GM19452 (cell line): ENCODE measurements at regions not wholly inside any gene's neighbourhood (a gene's known extent, or its start where the extent isn't known, plus 50 kb on each side); places are given as distances from the start of the nearest gene placed in this dataset.

ENCODE experiments used
- ATAC-seq: cut with Tn5 transposase; IDR thresholded peaks from one replicate; pipeline ENCODE4 v1.9.1; 2021; ENCODE audit not compliant: unreplicated experiment

DNA sequence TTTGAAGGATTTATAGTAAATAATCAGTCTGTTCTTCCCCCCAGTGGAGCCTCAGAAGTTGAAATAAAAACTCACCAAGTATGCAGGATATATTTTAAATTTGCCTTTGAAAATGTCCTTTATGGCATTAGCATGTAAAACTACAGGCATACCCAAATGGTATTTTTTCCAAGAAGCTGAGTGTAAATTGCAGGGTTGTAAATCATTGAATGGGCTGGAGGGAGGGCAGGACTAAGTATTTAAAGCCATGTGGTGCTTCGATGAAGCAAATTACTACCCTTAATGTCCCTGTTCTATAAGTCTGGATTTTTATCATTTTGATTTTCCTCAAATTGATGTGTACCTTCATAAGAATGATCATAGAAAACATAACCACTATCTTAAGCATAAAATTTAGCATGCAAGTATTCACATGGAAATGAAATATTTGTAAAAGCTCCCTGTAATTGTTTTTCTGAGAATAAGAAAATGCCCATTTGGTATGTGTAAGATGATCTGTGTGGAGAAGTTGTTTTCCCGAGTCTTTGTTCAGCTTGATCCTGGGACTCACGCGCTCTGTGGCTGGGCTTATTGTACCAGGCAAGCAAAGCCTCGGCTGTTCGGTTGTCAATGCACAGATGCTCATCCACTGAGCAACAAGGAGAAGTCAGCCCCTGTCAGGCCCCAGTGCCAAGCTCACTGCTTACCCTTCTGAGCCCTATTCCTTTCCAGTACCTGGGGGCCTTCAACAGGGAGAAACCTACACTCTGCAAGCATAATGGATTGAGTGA is 66.7 kb downstream of the CD164 start:
- no peak for ATAC-seq

DNA sequence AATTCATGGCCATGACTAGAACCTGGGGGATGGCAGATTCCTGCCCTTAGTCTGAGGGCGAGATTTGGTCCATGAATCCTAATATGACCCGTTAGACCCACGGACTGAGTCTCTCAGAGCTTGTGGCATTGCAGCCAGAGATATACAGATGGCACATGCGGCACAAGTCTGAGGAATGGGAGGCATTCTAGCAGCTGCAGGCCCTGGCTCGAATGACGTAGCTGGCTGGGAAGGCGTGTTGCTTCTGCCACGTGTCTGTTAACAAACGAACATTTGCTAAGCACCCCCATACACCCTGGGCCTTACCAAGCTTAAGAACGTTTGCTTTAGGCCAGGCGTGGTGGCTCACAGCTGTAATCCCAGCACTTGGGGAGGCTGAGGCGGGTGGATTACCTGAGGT is 68.0 kb downstream of the CD164 start:
- ATAC-seq, result no peak

DNA sequence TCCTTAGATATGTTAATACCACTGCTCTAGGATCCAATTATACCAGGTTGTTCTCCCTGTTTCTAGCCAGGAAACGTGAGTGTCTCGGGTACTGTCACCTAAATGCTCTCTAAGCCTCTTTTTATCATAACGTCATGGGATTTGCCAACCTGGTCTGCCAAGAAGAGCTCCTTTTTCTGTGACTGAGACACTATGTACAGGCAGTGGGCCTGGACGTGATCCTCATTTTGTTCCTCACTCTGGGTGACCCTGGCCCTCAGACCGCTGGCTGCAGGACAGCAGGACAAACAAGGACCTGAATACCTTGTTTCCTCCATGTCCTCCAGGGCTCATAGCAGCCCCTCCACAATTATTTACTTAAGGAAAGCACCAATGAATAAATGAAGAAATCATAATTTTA is 69.1 kb downstream of the CD164 start:
- no peak for ATAC-seq

DNA sequence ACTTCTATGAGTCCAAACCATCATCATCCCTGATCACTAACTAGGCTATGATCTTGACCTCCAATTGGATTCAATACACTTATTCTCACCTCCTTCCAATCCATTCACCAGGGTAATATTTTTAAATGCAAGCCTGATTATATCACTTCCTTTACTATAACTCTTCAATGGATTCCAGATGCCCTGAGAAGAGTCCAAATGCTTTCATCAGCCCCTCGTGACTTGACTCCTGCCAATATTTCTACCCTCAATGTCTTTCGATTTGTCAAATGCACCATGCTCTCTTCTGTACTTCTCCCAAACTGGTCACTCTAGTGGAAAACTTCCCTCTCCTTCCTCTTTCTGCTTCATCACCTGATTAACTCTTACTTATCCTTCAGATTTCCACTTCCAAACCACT is 70.8 kb downstream of the CD164 start:
- no peak for ATAC-seq

DNA sequence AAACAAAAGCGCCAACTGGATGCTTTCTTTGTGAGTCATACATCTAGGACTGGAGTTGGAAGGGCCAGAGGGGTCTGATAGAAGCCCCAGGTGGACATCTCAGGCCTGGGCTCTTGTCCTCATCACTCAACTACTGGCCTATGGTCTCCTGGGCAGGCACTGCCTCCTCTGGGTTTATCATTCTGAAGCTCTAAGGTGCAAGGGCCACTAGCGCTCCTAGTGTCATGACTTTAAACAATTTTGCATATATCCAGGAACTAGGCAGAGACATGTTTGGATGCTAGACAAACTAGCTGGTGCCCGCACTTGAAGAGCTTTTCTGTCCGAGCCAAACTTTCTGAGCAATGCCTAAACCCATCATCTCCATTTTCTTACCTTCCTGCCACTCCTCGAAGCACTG is 72.3 kb downstream of the CD164 start:
- ATAC-seq, result no peak

DNA sequence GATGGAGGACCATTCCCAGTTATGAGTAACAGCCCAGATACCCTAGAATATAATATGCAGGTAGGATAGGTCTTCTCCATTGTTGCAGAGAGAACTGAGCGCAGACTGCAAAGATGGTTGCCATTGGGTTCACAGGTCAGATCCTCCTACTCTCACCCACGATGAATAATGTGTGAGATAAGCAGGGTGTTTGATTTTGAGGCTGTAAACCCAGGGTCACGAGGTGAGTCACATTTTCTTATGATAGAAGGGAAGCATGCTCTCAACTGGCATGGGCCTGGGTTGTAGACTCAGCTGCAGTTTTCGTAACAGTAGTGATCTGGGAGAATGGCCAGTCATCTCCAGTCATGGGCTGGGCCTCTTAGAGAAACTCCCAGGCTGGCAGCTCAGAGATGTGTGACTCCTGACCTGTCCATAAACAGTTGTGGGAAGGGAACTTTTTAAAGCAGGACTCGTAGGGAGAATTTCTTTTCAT is 74.2 kb downstream of the CD164 start:
- ATAC-seq, result no peak

DNA sequence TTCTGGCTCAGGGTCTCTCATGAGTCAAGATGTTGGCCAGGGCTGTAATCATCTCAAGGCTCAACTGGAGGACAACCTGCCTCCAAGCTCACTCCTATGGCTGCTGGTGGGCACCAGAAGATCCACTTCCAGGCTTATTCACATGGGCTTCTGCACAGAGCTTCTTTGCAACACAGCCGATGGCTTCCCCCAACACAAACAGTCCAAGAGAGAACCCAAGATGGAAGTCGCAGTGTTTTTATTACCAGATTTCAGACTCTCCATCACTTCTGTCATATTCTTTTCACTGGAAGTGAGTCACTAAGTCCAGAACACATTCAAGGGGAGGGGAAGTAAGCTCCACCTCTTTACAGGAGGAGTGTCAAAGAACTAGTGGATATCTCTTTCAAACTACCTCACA is 75.5 kb downstream of the CD164 start:
- ATAC-seq, result no peak

DNA sequence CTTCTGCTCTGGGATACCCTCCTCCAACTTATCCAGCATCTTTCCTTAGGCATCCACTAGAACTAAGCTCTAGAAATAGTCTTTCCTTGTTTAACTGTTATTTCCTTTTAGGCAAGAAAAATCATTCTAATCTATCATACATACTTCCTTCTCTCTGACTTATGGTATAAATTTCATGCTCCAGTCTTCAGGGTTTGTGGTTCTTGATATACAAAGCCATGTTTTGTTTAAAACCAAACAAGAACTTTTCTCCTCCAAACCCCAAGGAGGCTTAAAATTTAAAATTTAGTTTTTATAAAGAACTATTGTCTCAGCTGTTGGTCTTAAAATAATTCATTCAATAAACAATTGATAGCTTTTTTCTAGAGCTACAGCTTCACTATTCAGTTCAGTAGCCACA is 77.2 kb downstream of the CD164 start:
- ATAC-seq, result no peak

DNA sequence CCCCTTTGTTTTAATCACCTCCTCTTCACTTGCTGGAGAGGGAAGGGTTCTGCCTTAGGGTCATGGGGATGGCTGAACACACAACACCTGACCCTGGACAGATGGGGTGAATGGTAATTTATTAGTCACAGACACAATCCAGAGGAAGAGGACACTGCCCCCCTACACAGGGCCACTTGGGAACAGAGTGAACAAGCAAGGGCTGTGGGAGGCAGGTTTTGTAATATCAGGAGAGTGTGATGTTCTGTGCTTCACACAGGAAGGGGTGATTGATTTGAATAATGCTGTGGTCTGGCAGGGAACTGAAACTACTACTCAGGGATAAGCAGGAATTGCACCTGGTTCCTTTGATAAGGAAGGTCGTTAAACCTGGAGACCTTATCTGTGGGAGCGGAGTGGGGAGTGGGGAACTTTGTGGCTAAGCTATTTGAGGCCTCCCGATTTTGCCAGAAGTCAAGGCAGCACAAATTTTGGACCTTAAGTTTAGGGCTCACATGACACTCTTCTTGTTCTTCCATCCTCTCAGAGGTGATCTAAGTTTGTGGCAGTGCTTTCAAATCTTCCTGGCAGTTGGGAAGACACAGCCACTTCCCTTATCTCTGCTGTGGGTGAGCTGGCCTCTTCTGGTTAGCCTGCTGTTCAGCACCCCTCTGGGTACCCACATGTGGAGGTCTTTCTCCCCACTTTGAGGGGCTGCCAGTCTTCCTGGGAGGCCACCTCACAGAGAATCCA is 77.8 kb downstream of the CD164 start:
- peak; percentile 55 for ATAC-seq

DNA sequence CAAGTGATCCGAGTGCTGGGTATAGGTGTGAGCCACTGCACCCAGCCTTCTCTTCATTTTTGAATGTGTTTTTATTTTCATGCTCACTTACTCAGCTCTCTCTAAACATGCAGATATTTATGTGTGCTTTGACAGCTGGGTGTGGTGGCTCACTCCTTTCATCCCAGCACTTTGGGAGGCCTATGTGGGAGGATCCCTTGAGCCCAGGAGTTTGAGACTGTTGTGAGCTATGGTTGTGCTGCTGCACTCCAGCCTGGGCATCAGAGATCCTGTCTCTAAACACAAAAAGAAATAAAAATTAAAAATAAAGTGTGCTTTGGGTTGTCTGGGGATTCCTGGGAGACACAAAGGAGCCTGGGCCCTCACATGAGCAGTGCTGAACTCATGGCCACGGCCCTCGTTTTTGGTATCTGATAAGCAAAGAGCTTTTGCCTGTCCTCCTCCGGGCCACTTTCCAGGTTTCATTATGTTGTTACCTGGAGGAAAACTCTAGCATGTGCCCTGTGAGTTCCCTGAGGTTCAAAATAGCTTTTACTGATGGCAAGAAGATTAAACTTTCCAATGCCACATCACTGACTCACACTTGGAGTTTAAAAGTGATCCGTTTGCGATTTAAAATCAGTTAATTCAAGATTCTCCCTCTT is 78.5 kb downstream of the CD164 start:
- ATAC-seq, result no peak

DNA sequence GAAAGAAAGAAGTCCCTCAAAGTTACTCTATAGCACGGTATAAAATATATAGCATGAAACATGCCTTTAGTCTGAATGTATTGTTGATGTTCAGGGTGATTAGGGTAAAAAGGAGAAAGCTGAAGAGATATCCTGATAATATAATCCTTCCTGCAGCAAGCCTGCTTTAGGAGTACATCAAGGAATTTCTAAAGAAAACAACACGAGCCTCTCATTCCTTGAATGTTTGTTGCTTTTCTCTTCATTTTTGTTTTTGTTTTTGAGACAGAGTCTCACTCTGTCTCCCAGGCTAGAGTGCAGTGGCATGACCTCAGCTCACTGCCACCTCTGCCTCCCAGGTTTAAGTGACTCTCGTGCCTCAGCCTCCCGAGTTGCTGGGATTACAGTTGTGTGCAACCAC is 79.1 kb downstream of the CD164 start:
- ATAC-seq, result no peak

DNA sequence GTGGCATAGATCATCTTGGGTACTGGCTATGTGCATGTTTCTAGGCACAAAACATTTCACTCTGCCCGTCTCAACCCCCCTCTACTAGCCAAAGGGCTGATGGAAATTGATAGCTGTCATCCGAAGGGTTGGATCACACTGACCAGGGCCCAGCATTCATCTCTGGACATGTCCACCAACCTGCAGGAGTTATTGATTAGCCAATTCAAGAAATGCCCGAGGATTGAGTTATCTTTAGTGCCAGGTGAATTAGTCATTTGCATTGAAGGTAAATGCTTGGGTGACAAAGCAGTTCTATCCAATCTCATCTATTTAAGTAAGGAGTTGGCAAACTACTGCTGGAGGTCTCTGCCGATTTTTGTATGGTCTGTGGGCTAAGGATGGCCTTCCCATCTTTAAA is 80.1 kb downstream of the CD164 start:
- no peak for ATAC-seq

DNA sequence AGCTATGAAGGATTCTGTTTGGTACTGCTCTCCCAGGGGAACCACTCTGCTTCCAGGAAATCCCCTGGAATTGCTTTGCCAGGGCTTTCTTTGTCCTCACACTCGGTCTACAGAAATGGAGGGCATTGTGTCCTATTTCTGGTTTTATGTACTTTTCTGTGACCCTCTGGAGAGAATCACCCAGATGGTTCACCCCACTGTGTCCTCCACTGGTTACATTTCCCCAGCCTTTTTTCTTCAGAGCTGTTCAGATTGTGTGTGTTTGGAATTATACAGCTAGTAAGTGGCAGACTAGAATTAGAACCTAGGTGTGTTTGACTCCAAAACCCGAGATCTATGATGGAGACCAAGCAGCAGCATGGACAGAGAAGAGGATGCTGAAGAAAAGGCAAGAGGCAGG is 80.8 kb downstream of the CD164 start:
- no peak for ATAC-seq

DNA sequence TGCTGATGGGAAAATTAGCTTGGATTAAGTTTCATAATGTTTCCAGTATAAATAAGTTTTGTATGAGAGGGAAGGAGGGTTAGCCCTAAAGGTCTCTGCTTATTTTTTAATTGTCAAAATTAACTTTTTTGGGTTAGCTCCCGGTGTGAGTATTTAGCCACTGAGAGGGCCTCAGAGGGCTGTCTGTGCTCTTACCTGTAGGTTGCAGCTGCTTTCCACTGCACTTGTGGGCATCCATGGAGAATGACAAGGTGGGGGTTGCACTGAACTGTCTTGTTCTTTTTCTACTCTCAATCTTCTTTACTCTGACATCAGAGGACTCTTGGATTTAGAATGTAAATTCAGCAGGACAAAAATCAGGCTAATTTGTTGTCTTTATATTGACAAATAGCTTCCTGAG is 81.4 kb downstream of the CD164 start:
- ATAC-seq, result no peak

DNA sequence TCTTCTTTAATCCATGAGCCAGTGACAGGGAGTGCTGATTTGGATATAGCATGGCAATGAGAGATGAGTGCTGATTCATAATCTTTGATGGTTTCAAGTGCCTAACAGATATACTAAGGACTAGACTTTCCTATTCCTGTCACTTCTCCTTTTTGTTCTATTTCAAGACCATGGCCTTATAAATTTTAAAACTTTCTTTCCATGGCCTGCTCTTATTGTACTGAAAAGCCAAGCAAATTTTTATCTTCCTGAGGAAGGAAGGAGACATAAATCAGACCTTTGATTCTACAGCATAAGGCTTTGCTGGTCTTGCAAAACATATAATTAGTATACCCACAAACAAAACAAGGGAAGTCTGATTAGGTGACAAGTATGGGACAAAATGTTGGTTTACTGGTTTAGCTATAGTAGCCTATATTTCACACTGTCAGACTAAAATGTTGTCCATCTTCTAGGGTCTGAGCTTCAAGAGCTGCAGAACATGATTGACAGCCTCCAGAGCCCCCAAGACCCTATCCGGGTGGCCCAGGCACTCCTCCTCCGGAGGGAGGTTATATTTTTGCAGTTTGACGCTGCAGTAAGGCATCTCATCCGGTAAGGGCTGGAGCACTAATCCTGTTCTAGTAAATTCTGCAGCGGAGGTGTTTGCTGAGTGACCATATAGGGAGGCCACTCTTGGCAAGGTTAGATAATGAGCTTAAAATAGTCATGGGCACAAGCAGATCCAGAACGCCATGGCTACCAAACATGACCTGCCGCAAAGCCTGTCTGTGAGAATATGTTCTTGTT is 82.3 kb downstream of the CD164 start:
- ATAC-seq, result no peak

DNA sequence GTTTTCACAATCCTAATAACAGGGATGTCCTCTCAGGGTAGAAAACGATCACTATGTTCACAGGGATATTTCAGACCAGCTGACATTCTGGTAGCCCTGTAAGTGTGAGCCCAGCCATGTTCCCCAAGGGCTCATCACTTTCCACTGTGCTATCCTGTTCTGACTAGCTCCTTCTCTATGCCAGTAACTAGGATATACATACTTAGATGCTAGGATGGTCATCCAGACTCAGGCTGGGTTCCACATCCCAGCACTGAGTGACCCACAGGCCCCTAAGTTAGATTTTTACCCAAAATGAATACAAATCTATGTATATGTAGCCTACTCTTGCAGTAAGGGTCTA is 83.0 kb downstream of the CD164 start:
- ATAC-seq, result no peak

DNA sequence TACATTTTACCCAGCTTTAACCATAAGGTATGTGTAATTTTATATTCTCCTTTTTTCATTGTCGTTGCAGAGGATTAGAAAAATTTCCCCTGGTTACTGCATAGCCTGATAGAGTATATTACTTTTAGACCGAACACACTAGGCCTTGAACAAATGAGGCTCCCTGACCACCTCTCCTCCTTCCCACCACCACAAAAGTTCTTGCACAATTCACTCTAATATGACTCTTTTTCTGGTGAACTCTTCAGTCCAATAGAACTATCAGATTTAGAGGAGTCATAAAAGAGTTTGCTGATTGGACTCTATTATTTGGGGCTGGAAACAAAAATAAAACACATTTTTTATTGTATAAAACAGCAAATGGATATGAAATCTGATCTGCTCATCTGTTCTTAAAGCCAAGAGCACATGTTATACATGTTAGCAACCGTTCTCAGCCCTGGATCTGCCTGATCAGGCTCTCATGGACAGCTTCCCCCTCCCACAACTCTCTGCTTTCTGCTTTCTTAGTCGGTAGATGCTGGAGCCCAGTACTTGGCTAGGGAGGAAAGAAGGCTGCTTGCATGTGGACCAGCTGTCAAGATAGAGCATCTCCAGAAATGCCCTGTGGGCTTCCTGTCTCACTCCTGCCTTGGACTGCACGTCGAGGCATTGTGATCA is 83.5 kb downstream of the CD164 start:
- ATAC-seq, result no peak

DNA sequence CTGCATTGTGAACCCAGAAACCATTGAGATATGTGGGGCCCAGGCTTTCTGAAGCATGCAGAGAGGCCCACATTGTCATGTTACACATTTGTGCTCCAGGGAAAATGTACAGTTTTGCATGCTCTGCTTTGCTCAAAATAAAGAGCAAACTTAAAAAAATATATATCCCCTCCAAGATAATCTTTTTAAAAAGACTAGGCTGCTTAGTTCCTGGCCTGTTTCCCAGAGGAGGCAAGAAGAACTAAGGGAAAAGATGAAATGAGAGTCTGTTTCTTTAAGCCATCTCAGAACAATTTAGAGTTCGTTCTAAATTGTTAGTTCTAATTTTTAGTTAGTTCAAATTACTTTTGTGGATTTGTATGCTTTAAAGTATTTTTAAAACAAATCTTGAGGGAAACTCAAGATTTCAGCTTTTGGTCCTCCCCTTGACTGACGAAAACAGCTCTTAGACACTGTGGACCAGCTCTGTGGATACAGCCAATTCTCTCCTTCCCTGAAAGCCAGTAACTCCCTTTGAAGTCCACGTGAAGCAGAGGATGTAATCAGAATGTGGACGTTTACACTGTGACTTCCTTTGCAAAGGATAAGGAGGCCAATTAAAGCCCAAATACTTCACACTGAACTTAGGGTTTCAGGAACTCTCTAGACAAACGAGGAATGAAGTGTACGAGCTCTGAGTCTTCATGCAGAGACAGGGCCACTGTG is 84.7 kb downstream of the CD164 start:
- no peak for ATAC-seq

DNA sequence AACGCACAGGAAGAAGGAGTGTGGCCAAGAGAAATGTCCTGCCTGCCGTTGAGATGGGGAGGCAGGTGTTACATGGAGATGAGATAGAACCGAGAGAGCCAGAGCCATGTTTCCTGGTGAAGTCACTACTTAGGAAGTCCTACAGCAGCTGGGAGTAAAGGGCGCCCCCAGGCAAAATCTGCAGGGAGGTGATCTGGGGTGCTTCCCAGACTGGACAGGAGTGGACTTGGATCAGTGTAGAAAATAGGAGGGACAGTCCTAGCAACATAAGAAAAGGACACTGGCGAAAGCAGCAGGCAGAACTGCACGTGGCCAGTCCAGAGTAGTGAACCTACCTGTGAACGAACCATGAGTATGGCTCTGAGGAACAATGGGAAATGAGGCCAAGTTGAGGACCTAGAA is 85.3 kb downstream of the CD164 start:
- no peak for ATAC-seq

DNA sequence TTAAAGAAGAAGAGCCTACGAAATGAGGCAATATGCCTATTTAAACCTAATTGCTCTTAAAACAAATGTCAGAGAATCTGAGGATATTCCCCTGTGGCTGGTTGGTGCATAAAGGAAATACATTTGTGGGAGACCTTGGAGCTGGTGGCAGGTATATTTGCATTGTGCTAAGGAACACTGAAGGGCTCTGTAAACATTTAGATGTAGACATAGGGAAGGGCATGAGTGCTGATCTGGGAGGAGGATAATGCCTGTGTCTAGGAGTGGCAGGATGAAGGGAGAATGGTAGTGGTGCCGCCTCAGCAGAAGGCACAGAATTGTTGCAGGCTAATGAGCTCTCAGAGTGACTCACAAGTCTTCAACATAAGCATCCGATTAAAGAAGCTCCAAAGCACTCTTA is 85.8 kb downstream of the CD164 start:
- no peak for ATAC-seq
